Cardiac muscle cell (in vitro differentiated cells and primary cell): ENCODE measurements at regions not wholly inside any gene's neighbourhood (a gene's known extent, or its start where the extent isn't known, plus 50 kb on each side); places are given as distances from the start of the nearest gene placed in this dataset.

Source experiments
- DNase-seq, 2 donors: peaks; one replicate each; pipeline versions ENCODE4 v3.0.0 to v3.0.0-alpha.2; 2010 to 2017; ENCODE audit warnings: low read depth in 1 of 2, low spot score in 1 of 2
- H3K27ac ChIP-seq: fragments of 200-600 bp; sonication (generic); 2 replicates; pipeline ENCODE4 v1.5.1; 2016
- H3K27me3 ChIP-seq: fragments of 200-600 bp; sonication (generic); 2 replicates; pipeline ENCODE4 v1.6.0; 2016; ENCODE audit warnings: control low read depth
- H3K36me3 ChIP-seq: fragments of 200-600 bp; sonication (generic); 2 replicates; pipeline ENCODE4 v1.5.1; 2016; ENCODE audit warnings: control low read depth
- H3K4me1 ChIP-seq: fragments of 200-600 bp; sonication (generic); 2 replicates; pipeline ENCODE4 v1.8.1; 2017; ENCODE audit warnings: low read depth, mild to moderate bottlenecking, mixed run types
- H3K4me3 ChIP-seq: fragments of 200-600 bp; sonication (generic); 2 replicates; pipeline ENCODE4 v1.5.1; 2016; ENCODE audit warnings: mild to moderate bottlenecking
- H3K9me3 ChIP-seq: fragments of 200-600 bp; sonication (generic); 2 replicates; pipeline ENCODE4 v1.5.1; 2017; ENCODE audit warnings: low read depth, mild to moderate bottlenecking, control low read depth
- TF ChIP-seq, protein P1 (sequence below): IDR thresholded peaks from 2 replicates; pipeline ENCODE4 v1.5.1; 2012; ENCODE audit warnings: low read depth, mild to moderate bottlenecking, low read length

DNA sequence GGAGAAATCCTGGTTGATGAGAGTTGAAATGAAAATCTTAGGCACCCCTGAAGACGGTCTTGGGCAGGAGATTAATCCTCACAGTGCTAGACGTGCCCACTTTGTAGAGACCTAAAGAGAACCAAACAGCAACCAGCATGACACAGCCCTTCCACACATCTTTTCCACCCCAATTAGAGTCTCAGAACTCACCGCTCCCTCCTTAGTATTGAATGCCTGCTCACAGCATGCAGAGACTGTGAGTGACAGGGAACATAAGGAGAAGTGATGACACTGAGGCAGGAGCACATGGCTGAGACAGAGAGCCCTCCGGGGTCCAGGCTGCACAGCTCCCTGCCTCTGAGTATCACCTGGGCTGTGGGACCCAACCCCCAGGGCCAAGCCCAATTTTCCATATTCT, 367.6 kb downstream of the EIPR1 start:
- TF ChIP-seq, protein P1, sequence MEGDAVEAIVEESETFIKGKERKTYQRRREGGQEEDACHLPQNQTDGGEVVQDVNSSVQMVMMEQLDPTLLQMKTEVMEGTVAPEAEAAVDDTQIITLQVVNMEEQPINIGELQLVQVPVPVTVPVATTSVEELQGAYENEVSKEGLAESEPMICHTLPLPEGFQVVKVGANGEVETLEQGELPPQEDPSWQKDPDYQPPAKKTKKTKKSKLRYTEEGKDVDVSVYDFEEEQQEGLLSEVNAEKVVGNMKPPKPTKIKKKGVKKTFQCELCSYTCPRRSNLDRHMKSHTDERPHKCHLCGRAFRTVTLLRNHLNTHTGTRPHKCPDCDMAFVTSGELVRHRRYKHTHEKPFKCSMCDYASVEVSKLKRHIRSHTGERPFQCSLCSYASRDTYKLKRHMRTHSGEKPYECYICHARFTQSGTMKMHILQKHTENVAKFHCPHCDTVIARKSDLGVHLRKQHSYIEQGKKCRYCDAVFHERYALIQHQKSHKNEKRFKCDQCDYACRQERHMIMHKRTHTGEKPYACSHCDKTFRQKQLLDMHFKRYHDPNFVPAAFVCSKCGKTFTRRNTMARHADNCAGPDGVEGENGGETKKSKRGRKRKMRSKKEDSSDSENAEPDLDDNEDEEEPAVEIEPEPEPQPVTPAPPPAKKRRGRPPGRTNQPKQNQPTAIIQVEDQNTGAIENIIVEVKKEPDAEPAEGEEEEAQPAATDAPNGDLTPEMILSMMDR, result no peak
- Histone ChIP-seq H3K9me3 (no peaks in the 10 kb centered on the region), H3K4me3 (no peak overlapping the region), H3K4me1 (no peaks in the 10 kb centered on the region), H3K27me3 (no peaks in the 10 kb centered on the region), H3K27ac (no peak overlapping the region), H3K36me3 (no peaks in the 10 kb centered on the region)
- no peak for DNase-seq

DNA sequence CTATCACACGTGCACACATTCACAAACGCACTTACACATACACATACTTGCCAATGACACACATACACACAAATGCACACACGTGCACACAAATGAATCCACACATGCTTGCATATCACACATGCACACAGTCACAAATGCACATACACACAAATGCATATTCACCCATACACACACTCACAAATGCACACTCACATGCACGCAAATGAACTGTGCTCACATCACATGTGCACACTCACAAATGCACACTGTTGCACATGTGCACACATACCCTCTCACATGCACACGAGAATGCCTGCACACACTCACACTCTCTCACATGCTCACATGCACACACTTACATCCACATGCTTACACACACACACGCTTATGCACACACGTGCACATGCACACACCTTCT, 368.1 kb downstream of the EIPR1 start:
- DNase-seq, result no peak
- Histone ChIP-seq H3K9me3 (no peaks in the 10 kb centered on the region), H3K4me3 (no peak overlapping the region), H3K27me3 (no peaks in the 10 kb centered on the region), H3K27ac (no peak overlapping the region), H3K36me3 (no peaks in the 10 kb centered on the region), H3K4me1 (no peaks in the 10 kb centered on the region)
- TF ChIP-seq, protein P1, result no peak

DNA sequence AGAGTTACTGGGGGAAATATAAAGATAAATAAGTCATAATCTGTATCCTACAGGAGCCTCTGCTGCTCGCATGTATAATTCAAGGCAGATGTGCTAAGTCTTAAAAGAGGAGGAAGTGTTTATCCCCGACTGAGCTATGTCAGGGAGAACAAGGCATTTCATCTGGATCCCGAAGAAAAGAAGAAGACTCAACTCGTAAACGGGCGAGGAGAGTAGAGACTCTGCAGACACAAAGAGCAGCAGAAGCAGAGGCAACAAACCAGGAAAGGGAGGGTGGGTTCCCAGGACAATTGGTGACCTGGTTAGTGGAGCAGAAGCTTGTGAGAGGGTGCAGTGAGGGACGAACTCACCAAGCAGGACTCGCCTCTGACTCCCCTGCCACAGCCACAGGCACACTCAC, 368.6 kb downstream of the EIPR1 start:
- TF ChIP-seq, protein P1, result no peak
- H3K4me1 ChIP-seq, result no peaks in the 10 kb centered on the region
- no peaks in the 10 kb centered on the region for H3K36me3 ChIP-seq
- no peaks in the 10 kb centered on the region for H3K27me3 ChIP-seq
- DNase-seq, result no peak
- no peak overlapping the region for H3K27ac ChIP-seq
- no peaks in the 10 kb centered on the region for H3K9me3 ChIP-seq
- H3K4me3 ChIP-seq, result no peak overlapping the region

DNA sequence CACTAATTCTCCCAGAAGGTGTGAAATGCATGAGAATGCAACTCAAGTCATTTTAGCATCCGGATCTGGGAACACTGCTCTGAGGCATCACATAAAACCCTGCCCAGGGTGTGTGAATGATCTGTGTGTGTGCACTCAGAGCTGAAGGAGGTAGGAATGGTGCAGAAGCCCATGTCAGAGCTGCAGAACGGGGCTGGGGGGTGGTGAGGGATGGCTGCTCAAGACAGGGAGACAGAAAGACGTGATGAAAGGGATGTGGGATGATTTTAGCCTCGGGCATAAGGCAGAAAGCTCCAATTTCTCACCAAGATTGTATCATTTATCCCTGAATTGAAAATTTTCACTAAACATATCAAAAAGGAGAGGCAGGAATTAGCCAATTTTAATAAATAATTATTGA, 369.1 kb downstream of the EIPR1 start:
- TF ChIP-seq, protein P1, result no peak
- no peak for DNase-seq
- H3K27ac ChIP-seq, result no peak overlapping the region

DNA sequence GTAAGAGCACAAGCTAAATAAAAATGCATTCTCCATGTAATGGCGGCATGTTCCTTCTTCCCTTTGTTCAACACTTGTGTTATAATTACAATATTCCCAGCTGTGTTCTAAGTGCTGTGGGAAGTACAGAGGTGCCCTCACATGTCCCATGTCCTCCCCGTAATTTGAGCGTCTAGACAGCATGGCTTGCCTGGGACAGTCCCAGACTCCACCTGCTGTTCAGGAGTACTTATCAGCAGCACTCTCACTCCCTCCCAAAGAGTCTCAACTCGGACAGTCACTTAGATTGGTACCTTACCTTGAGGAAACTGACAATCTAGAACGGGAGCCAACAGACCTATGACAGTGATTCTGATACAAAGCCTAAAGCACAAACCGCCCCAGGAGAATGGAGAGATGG, 370.5 kb downstream of the EIPR1 start:
- TF ChIP-seq, protein P1, result no peak
- no peaks in the 10 kb centered on the region for H3K36me3 ChIP-seq
- DNase-seq, result no peak
- H3K27ac ChIP-seq, result no peak overlapping the region
- H3K9me3 ChIP-seq, result no peaks in the 10 kb centered on the region
- no peaks in the 10 kb centered on the region for H3K4me1 ChIP-seq
- H3K27me3 ChIP-seq, result no peaks in the 10 kb centered on the region
- H3K4me3 ChIP-seq, result no peak overlapping the region

More for the DNA sequence above, 369.1 kb downstream of the EIPR1 start:
- Histone ChIP-seq H3K36me3 (no peaks in the 10 kb centered on the region), H3K4me3 (no peak overlapping the region), H3K4me1 (no peaks in the 10 kb centered on the region), H3K9me3 (no peaks in the 10 kb centered on the region), H3K27me3 (no peaks in the 10 kb centered on the region)
